GM12891 (cell line): ENCODE measurements at regions not wholly inside any gene's neighbourhood (a gene's known extent, or its start where the extent isn't known, plus 50 kb on each side); places are given as distances from the start of the nearest gene placed in this dataset.

Experiments
- PAX5 ChIP-seq: IDR thresholded peaks from 2 replicates; pipeline ENCODE4 v1.6.1; 2011; ENCODE audit warnings: low read length, moderate library complexity, mild to moderate bottlenecking; ENCODE audit not compliant: insufficient read depth, severe bottlenecking
- POLR2A ChIP-seq: IDR thresholded peaks from 2 replicates; pipeline ENCODE4 v1.6.1; 2011; ENCODE audit warnings: low read depth, low read length, control low read depth
- POLR2AphosphoS5 ChIP-seq: IDR thresholded peaks from 2 replicates; pipeline ENCODE4 v1.6.1; 2011; ENCODE audit warnings: low read depth, low read length, control low read depth
- POU2F2 ChIP-seq: IDR thresholded peaks from 2 replicates; pipeline ENCODE4 v1.6.1; 2011; ENCODE audit warnings: low read depth, mild to moderate bottlenecking, control low read depth, low read length, moderate library complexity
- SPI1 ChIP-seq: IDR thresholded peaks from 2 replicates; pipeline ENCODE4 v1.6.1; 2011; ENCODE audit warnings: low read depth, low read length, control low read depth
- TAF1 ChIP-seq: IDR thresholded peaks from 2 replicates; pipeline ENCODE4 v1.6.1; 2011; ENCODE audit warnings: low read depth, low read length, control low read depth

GRCh38 chr7:81882086-81882485, 112.2 kb upstream of the HGF start:
- TF ChIP-seq POLR2AphosphoS5 (no peak), POLR2A (no peak), TAF1 (no peak), SPI1 (no peak), PAX5 (no peak), POU2F2 (no peak)
